ENCODE measurements at regions not wholly inside any gene's neighbourhood (a gene's known extent, or its start where the extent isn't known, plus 50 kb on each side); places are given as distances from the start of the nearest gene placed in this dataset.

GRCh38 chr5:4081466-4081865 lies 485.8 kb downstream of the IRX1 start:
- ChIA-PET CTCF (no interaction called here), POLR2A (no interaction called here)
- BruUV-seq (replicated peaks): no TSS peak
- H3K9me3 ChIP-seq: no peaks in the 10 kb centered on the region
- H3K27me3 ChIP-seq (replicated peaks; ENCODE audit: control insufficient read depth, insufficient read depth, low read length): no peaks in the 10 kb centered on the region
- H3K4me1 Mint-ChIP-seq (ENCODE audit: low read depth, unreplicated experiment): no peaks in the 10 kb centered on the region
- H3K36me3 Mint-ChIP-seq (ENCODE audit: insufficient read depth, unreplicated experiment): no peaks in the 10 kb centered on the region
- no peak overlapping the region for H3K4me3 ChIP-seq (ENCODE audit: low read depth, low read length)
- H3K27me3 Mint-ChIP-seq (ENCODE audit: insufficient read depth, unreplicated experiment): peaks cover 7% of the 10 kb centered on the region
- H3K4me3 Mint-ChIP-seq (ENCODE audit: unreplicated experiment): no peak overlapping the region
- no peak for DNase-seq
- intact Hi-C loops (cut with micrococcal nuclease; ENCODE audit: unreplicated experiment): no loop called here
- peaks cover 10% of the 10 kb centered on the region for H3K9me3 Mint-ChIP-seq (ENCODE audit: unreplicated experiment)
- H3K36me3 ChIP-seq (ENCODE audit: control insufficient read depth, insufficient read depth, low read length): no peaks in the 10 kb centered on the region
- no peaks in the 10 kb centered on the region for H3K4me1 ChIP-seq
- TF ChIP-seq, protein P1, sequence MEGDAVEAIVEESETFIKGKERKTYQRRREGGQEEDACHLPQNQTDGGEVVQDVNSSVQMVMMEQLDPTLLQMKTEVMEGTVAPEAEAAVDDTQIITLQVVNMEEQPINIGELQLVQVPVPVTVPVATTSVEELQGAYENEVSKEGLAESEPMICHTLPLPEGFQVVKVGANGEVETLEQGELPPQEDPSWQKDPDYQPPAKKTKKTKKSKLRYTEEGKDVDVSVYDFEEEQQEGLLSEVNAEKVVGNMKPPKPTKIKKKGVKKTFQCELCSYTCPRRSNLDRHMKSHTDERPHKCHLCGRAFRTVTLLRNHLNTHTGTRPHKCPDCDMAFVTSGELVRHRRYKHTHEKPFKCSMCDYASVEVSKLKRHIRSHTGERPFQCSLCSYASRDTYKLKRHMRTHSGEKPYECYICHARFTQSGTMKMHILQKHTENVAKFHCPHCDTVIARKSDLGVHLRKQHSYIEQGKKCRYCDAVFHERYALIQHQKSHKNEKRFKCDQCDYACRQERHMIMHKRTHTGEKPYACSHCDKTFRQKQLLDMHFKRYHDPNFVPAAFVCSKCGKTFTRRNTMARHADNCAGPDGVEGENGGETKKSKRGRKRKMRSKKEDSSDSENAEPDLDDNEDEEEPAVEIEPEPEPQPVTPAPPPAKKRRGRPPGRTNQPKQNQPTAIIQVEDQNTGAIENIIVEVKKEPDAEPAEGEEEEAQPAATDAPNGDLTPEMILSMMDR (IDR thresholded peaks at IDR 0.05; ENCODE audit: insufficient read depth in 1 of 2, low read depth in 1 of 2, low read length in 1 of 2, severe bottlenecking in 1 of 2, unreplicated experiment in 1 of 2): no peak
- H3K27ac Mint-ChIP-seq (ENCODE audit: unreplicated experiment): no peak overlapping the region

GRCh38 chr5:4082966-4083564 lies 487.4 kb downstream of the IRX1 start:
- ChIA-PET POLR2A (no interaction called here), CTCF (no interaction called here)
- intact Hi-C loops (cut with micrococcal nuclease; ENCODE audit: unreplicated experiment): no loop called here

DNA sequence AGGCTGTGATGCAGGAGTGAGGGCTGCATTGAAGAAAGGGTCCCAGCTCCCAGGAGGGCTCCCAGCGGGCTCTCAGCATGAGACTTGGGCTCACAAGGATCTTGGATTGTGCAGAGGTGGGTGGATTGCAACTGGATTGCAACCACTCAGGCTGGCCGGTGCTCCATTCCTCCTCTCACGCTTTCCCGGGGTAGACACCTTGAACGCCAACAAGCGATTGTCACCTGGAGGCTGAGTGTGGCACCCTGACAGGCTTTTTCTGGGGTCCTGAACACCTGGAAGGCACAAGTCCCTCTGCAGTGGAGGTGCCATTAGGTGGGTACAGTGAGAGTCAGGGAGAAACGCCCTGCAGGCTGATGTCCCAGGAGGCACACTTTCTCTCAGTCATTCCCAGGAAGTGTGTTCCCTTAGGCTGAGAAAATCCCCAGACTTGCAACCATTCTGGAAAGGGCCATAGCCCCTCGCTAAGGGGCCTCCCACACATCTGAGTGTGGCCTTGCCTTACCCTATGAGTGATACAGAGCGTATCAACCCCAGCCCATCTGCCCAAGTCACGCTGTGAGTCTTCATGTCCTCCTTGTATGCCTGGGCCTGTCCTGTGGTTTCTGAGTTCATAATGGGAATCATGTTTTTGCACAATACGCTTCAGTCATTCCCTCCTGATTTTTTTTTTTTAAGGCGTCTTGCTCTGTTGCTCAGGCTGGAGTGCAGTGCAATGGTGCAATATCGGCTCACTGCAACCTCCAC lies 488.1 kb downstream of the IRX1 start:
- no peak overlapping the region for H3K4me3 Mint-ChIP-seq (ENCODE audit: unreplicated experiment)
- H3K36me3 Mint-ChIP-seq (ENCODE audit: insufficient read depth, unreplicated experiment): no peaks in the 10 kb centered on the region
- Histone ChIP-seq H3K4me3 (ENCODE audit: low read depth, low read length) (no peak overlapping the region), H3K4me1 (no peaks in the 10 kb centered on the region), H3K36me3 (ENCODE audit: control insufficient read depth, insufficient read depth, low read length) (no peaks in the 10 kb centered on the region), H3K27me3 (replicated peaks; ENCODE audit: control insufficient read depth, insufficient read depth, low read length) (no peaks in the 10 kb centered on the region), H3K9me3 (no peaks in the 10 kb centered on the region)
- TF ChIP-seq, protein P1 (IDR thresholded peaks at IDR 0.05; ENCODE audit: insufficient read depth in 1 of 2, low read depth in 1 of 2, low read length in 1 of 2, severe bottlenecking in 1 of 2, unreplicated experiment in 1 of 2): no peak
- no peaks in the 10 kb centered on the region for H3K4me1 Mint-ChIP-seq (ENCODE audit: low read depth, unreplicated experiment)
- no TSS peak for BruUV-seq (replicated peaks)
- peaks cover 10% of the 10 kb centered on the region for H3K9me3 Mint-ChIP-seq (ENCODE audit: unreplicated experiment)
- DNase-seq: no peak
- intact Hi-C loops (cut with micrococcal nuclease; ENCODE audit: unreplicated experiment): no loop called here
- peaks cover 7% of the 10 kb centered on the region for H3K27me3 Mint-ChIP-seq (ENCODE audit: insufficient read depth, unreplicated experiment)
- no peak overlapping the region for H3K27ac Mint-ChIP-seq (ENCODE audit: unreplicated experiment)
- CTCF ChIA-PET: no interaction called here
- POLR2A ChIA-PET: no interaction called here

More at GRCh38 chr5:4082966-4083564, 487.4 kb downstream of the IRX1 start:
- BruUV-seq (replicated peaks): no TSS peak
- Mint-ChIP-seq H3K27me3 (ENCODE audit: insufficient read depth, unreplicated experiment) (peaks cover 7% of the 10 kb centered on the region), H3K36me3 (ENCODE audit: insufficient read depth, unreplicated experiment) (no peaks in the 10 kb centered on the region), H3K4me1 (ENCODE audit: low read depth, unreplicated experiment) (no peaks in the 10 kb centered on the region), H3K27ac (ENCODE audit: unreplicated experiment) (no peak overlapping the region), H3K4me3 (ENCODE audit: unreplicated experiment) (no peak overlapping the region), H3K9me3 (ENCODE audit: unreplicated experiment) (peaks cover 10% of the 10 kb centered on the region)
- H3K36me3 ChIP-seq (ENCODE audit: control insufficient read depth, insufficient read depth, low read length): no peaks in the 10 kb centered on the region
- TF ChIP-seq, protein P1 (IDR thresholded peaks at IDR 0.05; ENCODE audit: insufficient read depth in 1 of 2, low read depth in 1 of 2, low read length in 1 of 2, severe bottlenecking in 1 of 2, unreplicated experiment in 1 of 2): no peak
- no peak overlapping the region for H3K4me3 ChIP-seq (ENCODE audit: low read depth, low read length)
- no peaks in the 10 kb centered on the region for H3K27me3 ChIP-seq (replicated peaks; ENCODE audit: control insufficient read depth, insufficient read depth, low read length)
- no peaks in the 10 kb centered on the region for H3K9me3 ChIP-seq
- no peak for DNase-seq
- H3K4me1 ChIP-seq: no peaks in the 10 kb centered on the region

Data from Caco-2 (cell line).